GM19395 (cell line): ENCODE measurements at regions not wholly inside any gene's neighbourhood (a gene's known extent, or its start where the extent isn't known, plus 50 kb on each side); places are given as distances from the start of the nearest gene placed in this dataset.

Experiments
- ATAC-seq: cut with Tn5 transposase; IDR thresholded peaks from one replicate; pipeline ENCODE4 v1.9.1; 2021; ENCODE audit warnings: mild to moderate bottlenecking, moderate library complexity; ENCODE audit not compliant: unreplicated experiment

DNA sequence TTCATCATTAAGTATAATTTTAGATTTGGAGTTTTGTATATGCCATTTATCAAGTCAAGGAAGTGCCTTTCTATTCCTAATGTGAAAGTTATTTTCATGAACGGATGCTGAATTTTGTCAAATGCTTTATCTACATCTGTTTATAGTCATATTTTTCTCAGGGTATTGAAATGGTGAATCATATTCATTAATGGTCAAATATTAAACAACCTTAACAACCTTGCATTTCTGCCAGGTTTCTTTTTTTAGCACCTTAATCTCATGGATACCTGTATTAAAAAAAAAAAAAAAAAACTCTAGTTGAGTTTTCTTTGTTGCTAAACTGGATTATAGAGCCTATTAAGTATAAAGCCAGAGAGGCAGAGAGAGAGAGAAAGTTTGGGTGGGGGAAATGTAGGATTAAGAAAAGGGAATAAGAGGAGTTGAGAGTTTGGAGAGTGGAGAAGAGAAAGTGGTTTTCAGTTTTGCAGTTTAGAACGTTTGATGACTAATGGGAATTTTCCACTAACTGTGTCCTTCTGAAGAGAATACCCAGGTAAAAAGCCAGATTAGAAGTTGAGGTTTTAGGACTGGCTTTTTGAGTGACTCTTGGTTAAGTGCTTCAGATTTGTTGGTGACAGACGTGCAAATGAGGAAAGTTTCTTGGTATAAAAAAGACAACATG, 305.0 kb downstream of the HLX start:
- ATAC-seq, result no peak

DNA sequence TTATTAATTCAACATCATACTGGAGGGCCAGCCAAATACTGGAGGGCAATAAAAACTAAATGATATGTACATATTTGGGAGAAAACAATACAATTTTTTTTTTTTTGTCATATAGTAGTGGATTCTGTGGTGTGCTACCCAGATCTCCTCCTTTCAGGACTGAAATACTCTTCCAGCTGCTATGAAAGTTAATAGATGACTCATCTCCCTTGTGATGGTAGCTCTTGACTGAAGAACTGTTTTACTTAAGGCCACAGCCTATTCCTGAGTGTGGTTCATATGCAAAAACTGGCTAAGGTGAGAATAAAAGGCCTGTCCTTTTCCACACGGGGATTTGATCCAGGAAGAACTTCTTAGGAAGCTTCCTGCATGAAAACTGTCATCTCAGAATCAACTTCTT, 307.9 kb downstream of the HLX start:
- ATAC-seq, result no peak

DNA sequence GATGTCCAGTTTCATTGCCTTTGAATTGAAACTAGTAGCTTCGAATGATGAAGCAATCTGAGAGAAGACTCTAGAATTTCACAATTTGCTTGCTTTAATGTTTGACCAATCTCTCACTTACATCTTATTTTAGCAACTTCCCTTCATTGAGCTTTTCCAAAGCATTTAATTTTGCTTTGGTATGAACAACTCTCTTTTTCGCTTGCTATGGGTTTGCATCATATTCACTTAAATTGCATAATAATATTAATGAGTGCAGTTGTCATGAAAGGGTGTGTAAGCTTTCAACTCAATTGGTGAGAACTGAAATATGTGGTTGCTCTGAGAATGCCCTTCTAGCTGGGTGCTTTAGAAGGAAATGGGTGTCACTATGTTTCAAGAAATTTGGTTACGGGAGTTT, 309.2 kb downstream of the HLX start:
- ATAC-seq, result no peak

DNA sequence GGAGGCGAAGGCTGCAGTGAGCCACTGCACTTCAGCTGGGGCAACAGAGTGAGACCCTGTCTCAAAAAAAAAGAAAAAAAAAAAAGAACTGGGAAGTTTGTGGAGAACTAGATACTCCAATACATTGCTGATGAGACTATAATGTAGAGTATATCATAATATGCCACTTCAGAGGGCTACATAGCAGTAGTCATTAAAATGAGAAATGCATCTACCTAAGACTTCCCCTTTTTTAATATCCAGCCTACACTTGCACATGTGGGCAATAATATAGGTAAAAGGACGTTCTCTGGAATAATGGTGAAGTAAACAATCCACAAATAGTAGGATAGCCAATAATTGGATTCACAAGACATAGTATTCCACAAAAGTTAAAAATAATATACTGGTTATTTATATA, 311.0 kb downstream of the HLX start:
- no peak for ATAC-seq

DNA sequence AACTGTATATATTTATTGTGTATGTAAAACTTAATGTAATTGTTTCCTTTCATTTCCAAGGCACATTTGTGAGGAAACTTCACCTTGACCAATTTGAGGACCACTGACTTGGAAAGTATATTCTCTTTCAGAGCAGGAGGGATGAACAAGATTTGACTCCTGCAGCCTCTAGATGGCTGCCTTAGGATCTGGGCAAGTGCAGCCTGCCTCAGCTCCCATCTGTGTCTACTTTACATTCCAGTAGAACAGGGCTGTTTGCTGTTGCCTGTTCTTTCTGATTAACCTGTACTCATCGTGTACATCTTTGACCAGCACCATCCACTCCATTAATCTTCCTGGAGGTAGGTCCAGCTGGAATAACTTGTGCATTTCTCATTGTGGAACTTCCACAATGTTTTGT, 312.8 kb downstream of the HLX start:
- no peak for ATAC-seq

DNA sequence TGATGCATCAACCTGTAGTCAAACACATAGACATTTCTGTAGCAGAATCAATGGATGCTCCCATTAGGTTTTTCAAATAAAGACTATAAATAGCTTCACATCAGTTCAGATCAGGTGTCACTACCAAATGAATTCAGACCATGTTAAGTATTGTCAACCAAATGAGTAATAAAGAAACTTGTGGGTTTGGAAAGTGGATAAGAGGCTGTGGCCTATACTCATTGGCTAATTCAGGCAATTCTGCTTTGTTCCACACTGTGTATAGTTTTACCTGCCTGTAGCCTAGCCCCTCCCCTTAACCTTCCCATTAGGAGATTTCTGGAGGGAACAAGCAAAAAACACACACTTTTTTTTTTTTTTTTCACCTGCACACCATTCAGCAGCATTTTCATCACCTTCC, 321.2 kb downstream of the HLX start:
- ATAC-seq, result peak; percentile 69

DNA sequence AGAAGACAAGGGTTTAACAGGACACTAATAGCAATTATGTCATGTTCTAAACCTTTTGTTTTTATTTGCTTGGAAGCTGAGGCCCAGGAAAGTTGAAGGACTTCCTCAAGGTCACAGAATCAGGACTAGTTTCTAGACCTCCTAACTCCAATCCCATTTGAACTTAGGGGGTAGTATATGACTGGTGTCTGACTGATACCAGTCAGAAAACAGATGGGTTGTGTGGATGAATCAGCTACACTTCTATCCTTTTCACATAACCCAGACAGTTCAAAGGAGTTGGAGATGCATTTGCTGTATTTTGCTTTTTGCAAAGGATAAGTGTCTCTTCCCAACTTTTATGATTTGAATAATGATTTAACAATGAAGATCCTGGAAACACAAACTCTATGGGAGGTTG, 322.5 kb downstream of the HLX start:
- no peak for ATAC-seq

DNA sequence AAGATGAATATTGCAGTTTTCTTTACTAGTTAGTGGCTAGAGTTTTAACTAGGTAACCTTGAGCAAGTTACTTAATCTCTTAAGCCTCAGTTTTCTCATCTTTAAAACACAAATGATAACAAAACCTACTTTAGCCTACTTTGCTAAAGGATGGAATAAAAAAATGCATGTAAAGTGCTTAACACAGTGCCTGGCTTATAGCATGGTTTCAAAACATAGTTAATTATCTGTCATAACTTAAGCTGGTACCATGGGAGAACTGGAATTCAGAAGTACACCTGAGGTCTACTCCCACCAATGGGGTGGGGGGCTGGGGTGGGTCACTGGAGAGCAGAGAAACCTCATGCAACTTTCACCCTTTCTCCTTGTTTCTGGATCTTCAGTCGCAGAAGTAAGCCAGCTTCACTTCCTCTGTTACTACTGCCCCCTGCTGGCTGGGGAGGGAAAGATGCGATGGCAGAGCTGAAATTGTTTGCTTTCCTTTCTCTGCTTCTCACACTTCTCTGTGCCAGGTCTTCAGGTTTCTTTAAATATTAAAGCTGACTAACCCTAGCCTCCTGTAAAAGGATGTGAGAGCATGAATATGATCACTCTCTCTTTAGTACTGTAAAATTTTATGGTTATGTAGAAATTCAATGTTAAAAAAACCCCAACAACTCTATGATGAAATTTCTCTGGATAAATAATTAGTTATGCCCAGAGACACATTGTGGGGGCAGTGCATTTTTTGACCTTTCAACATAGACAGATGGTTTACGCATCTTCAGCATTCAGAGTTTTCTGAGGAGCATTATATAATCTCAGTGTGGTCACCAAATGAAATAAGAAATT, 324.2 kb downstream of the HLX start:
- peak; percentile 76 for ATAC-seq

DNA sequence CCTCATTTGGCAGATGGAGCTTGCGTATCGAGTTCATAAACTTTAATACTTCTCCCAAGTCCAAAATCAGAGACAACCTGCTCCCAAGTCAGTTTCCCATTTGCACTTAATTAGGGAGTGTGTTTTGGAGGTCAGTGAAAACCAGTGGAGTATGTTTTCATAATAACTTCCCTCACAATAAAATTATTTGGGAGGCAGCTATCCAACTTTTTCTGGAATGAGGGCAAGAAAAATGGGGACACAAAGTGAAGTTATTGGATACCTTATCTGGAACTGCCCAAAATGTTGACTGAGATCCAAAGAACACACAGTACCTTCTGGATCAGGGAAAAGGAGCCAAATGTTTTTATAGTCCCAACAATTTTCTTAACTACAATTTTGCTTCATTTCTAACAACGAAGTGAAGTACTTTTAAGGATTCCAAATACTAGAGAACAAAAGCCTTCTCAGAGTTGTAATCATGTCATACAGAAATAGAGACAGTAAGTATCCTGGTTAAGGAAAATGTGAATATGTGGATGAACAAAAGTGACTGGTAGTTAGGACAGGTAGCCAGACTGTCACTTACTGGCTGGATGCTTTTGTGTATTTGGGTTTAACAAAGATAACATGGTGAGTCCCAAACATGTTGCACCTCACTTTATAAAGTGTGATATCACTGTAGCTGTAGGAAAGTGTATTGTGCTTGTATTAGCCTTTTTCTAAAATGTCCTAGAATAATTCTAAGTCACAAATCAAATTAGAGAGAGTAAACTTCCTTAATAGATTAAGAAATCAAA, 325.0 kb downstream of the HLX start:
- no peak for ATAC-seq

DNA sequence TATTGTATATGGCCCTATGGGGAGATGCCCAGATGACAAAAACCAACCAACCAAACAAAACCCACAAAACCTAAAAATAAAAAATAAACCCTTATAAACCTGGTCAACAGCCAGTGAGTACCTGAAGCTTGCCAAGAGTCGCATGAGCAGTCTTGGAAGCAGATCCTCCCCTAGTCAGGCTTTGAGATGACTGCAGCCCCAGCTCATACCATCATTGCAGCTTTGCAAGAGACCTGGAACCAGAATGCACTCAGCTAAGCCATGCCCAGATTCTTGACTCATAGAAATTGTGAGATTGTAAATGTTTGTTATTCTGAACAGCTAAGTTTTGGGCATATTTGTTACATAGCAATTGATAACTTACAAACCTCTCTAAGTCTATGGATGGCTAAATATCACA, 326.8 kb downstream of the HLX start:
- no peak for ATAC-seq

DNA sequence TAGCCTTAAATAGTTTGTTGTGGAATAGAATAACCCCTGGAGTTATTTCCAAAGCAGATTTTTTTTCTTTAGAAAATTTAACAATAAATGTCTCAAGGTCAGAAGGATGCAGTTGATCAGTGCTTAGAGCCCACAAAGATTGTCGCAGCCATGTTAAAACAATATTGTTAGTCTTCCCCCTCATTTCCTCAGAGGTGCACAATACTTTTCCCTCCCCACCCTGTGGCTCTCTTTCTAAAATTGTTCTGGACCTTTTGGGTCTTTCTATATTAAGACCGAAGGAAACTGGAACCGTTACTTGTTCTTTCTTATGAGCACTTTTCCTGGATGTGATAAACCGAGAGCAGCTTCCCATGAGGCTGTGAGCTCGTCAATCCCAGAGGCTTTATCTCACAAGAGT, 333.7 kb downstream of the HLX start:
- no peak for ATAC-seq

DNA sequence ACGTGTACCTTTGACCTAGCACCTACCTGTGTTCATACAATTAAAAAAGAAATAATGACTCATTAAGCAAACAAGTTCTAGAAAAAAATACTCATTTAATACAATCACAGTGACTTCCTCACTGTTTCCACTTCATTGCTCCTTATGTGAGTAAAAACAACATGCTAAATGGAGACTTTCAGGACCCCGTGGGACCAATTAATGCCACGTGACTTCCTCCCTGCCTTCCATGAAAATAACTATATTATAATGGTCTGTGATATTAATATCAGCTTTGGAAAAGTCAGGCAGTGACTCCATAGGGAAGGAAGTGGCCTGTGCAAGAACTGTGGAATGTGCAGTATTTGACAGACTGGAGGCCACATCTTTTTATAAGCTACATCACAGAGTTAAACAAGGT, 337.8 kb downstream of the HLX start:
- no peak for ATAC-seq

DNA sequence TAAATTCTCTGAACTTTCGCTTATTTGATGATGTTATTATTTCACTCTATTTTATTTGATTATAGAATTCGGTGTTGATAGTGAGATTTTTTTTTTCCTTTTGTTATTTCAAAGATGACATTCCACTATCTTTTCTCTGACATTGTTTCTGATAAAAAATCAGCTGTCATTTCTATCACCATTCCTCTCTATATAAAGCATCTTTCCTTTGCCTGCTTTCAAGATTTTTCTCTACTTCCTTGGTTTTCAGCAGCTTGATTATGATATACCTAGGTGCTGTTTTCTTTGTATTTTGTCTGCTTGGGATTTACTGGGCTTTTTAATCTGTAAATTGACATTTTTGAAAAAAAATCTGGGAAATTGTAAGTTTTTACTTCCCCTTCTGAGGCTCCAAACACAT, 344.0 kb downstream of the HLX start:
- ATAC-seq, result no peak

DNA sequence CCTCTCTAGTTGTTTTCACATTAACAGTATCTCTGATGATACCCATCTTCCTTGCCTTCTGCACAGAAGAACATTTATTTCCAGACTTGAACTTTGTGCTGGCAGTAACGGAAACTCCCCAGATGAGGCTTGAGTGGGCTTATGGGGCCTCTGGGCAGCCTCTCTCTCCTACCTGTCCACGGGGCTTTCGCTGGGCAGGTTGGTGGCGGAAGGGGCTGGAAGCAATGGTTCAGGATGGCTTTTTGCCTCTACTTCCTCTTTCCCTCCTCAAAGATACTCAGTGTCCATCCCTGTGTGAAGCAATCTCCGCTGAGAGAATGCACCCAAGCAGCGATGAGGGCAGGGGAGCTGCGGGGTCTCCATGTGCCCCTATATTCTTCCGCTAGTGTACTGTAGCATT, 348.2 kb downstream of the HLX start:
- no peak for ATAC-seq

DNA sequence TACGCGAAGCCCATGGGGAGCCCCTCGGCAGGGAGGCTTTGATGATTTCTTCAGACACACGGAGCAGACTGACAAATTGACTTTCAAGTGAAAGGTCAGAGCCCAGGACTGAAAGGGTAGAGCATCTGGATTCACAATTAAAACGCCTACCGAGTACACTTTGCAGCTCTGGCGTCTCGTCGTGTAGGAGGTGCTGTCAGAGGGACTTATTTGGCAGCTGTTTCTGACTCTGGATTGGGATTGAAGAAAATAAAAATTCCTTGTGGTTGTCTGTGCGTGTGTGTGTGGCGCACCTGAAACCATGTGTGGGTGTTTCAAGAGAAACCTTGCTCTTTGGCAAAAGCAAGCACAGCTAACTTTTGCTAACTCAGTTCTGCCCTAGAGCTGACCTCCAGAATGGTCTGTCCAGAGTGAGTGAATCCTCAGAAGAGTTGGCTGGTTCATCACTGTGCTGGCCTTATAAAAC, 348.7 kb downstream of the HLX start:
- ATAC-seq, result no peak

DNA sequence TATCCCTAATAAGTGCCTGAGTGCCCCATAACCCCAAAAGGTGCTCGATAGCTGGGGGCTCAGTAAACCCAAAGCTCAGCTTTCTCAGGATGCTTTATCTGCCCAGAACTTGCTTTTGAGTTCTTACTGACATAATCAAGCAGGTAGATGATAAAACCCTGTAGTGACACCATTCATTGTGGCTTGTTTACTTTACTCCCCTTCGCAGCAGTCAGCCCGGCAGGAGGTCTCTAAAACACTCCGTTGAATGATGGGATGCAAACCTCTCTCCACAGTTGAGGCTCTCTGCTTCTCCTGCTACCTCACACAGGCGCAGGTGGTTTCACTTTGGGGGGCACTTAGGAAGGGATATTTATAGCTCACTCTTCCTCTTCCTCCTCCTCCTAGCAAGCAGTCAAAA, 349.4 kb downstream of the HLX start:
- no peak for ATAC-seq

DNA sequence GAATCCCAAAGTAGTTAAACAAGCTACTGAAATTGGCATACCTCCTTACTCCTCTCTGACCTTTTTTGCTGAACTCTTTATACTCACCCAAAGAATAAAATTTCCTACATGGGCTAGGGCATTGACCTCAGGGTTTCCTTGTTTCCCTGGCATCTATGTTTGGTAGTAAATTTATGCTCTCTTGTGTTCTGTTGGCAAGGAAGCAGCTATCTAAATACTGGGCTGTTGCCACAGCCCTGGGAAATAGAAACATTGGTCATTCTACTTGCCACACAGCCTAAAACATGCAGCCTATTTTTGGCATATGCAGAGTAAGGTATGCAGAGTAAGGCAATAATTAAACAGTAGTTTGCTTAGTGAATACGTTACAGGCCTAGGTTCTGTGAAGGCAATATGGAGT, 351.4 kb downstream of the HLX start:
- no peak for ATAC-seq

DNA sequence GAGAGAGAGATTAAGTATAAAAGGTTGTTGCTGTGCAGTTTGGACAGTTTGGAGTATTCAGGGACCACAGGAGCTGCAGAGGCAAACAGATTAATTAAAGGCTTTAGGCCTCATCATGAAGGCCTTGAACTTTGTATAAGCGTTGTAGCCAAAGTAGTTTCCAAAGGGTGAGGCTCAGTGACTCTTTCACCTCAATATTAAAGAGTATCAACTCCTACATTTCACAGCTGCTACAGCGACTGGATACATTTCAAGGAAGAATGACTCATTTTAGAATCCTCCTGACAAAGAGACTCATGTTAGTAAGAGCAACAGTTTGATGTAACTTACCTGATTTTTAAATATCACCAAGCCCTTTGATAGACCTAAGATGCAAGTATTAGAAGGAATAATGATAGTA, 355.5 kb downstream of the HLX start:
- ATAC-seq, result no peak

DNA sequence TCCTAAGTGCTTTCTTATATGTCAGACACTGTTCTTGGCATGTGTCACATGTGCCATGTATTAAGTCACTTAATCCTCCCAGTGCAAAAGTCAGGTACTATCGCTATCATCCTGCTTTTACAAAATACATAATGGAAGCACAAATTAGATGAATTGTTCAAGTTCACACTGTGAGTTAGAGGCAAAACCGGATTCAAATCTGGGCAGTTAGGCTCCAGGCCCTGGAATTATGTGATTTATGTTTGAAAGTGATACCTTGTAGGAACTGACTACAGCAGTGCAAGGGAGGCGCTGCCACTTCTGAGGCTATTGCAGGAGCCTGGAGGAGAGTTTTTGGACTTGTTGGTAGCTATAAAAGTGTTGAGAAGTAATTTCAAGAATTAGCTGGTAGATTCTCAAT, 358.3 kb downstream of the HLX start:
- ATAC-seq, result no peak

DNA sequence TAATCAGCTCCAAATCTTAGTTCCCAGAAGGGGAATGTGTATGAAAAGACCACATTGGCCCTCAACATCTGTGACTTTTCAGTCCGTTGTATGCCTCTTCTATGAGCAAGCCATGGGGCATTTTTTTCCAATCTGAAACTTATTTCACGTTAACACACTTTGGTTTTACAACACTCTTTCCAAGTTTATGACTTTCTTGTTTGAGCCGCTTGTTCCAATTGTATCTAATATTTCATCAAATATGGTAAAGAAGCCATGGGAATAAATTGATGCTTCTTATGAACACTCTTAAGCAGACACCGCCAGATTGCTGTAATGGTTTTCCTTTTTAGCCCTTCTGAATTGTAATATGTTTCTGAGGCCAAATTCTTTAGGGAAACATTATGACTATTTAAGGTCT, 359.9 kb downstream of the HLX start:
- ATAC-seq, result no peak

DNA sequence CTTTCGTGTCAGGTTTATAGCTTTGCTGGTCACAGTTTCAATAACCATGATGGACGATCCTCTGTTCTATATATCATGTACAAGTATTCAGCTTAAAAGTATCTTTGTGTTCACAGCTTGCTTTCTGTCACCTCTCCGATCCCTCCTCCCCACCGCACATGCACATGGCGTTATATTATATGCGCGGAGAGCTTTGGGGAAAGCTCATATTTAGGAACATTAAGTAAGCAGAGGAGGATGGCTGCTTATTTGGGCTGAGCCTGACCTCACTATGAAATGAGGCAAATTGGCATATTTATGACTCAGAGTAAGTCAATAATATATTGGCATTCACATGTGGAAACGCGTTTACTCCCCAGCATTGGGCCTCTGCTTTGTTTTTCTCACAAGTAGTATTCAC, 360.5 kb downstream of the HLX start:
- no peak for ATAC-seq

DNA sequence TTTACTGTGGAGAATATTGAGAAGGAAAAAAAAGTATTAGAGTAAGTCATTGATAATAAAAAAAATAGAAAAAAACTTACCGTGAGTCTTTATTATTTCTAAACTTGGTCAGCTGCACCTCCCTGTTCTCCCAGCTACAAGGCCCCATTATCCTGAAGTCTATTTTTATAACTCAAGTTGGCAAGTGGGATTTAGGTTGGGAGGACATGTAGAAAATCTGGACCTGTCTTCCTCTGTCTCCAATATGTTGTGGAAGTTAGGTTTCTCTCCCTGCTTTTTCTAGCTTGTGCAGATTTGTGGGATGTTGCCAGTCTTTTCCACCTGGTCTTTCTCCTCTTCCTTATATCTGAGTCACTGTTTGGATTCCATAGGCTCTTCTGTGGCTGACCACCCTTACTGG, 361.4 kb downstream of the HLX start:
- no peak for ATAC-seq
